Neuronal stem cell (in vitro differentiated cells): ENCODE measurements at regions not wholly inside any gene's neighbourhood (a gene's known extent, or its start where the extent isn't known, plus 50 kb on each side); places are given as distances from the start of the nearest gene placed in this dataset.

Experiments
- DNase-seq: peaks from one replicate; pipeline ENCODE4 v3.0.0-alpha.2; 2013; ENCODE audit warnings: low spot score
- H2AFZ ChIP-seq: one replicate; pipeline ENCODE4 v1.6.1; 2013; ENCODE audit warnings: mild to moderate bottlenecking, low read length, inconsistent platforms
- H2AK5ac ChIP-seq: 2 replicates; pipeline ENCODE4 v1.6.1; 2013; ENCODE audit warnings: low read depth, mild to moderate bottlenecking, inconsistent platforms, low read length, moderate library complexity, mixed read lengths
- H2BK120ac ChIP-seq: 2 replicates; pipeline ENCODE4 v1.6.1; 2013; ENCODE audit warnings: low read depth, mild to moderate bottlenecking, inconsistent platforms, low read length, moderate library complexity, mixed read lengths
- H2BK12ac ChIP-seq: one replicate; pipeline ENCODE4 v1.6.1; 2013; ENCODE audit warnings: low read length, inconsistent platforms
- H2BK15ac ChIP-seq: 2 replicates; pipeline ENCODE4 v1.6.1; 2013; ENCODE audit warnings: mild to moderate bottlenecking, low read length, inconsistent platforms, mixed read lengths
- H2BK5ac ChIP-seq: one replicate; pipeline ENCODE4 v1.6.1; 2013; ENCODE audit warnings: inconsistent platforms, mild to moderate bottlenecking, low read length, moderate library complexity
- H3K14ac ChIP-seq: one replicate; pipeline ENCODE4 v1.6.1; 2013; ENCODE audit warnings: low read length, inconsistent platforms
- H3K18ac ChIP-seq: 2 replicates; pipeline ENCODE4 v1.6.1; 2013; ENCODE audit warnings: low read length, inconsistent platforms
- H3K23ac ChIP-seq: 2 replicates; pipeline ENCODE4 v1.6.1; 2013; ENCODE audit warnings: low read depth, mild to moderate bottlenecking, mixed read lengths, low read length, inconsistent platforms; ENCODE audit not compliant: poor library complexity
- H3K27ac ChIP-seq: replicated peaks from 3 replicates; pipeline ENCODE4 v1.5.1; 2013; ENCODE audit warnings: low read length, inconsistent platforms
- H3K27me3 ChIP-seq, 3 experiments: 2 replicates each; pipeline ENCODE4 v1.6.1; 2013; ENCODE audit warnings: low read length in 3 of 3, mild to moderate bottlenecking in 2 of 3, inconsistent platforms in 1 of 3, low read depth in 1 of 3, mixed read lengths in 1 of 3, moderate library complexity in 1 of 3; ENCODE audit not compliant: control insufficient read depth in 3 of 3, insufficient read depth in 3 of 3
- H3K36me3 ChIP-seq, 2 donors: replicated peaks in 1 of 2; 2 replicates each; pipeline ENCODE4 v1.6.1; 2013; ENCODE audit warnings: low read length in 2 of 2; ENCODE audit not compliant: control insufficient read depth in 2 of 2, insufficient read depth in 2 of 2
- H3K4ac ChIP-seq: 2 replicates; pipeline ENCODE4 v1.6.1; 2013; ENCODE audit warnings: inconsistent platforms, mild to moderate bottlenecking, low read length, moderate library complexity
- H3K4me1 ChIP-seq, 2 donors: 1 replicate in 1 of 2; 2 replicates in 1 of 2; pipeline ENCODE4 v1.6.1; 2013; ENCODE audit warnings: low read length in 2 of 2, low read depth in 1 of 2; ENCODE audit not compliant: control insufficient read depth in 2 of 2, insufficient read depth in 1 of 2
- H3K4me2 ChIP-seq: one replicate; pipeline ENCODE4 v1.6.1; 2013; ENCODE audit warnings: mild to moderate bottlenecking, low read length, inconsistent platforms; ENCODE audit not compliant: insufficient read depth, poor library complexity, severe bottlenecking
- H3K4me3 ChIP-seq, 2 donors: 2 replicates each; pipeline ENCODE4 v1.5.1; 2013; ENCODE audit warnings: low read length in 2 of 2, mild to moderate bottlenecking in 2 of 2, inconsistent platforms in 1 of 2, moderate library complexity in 1 of 2
- H3K79me1 ChIP-seq: one replicate; pipeline ENCODE4 v1.6.1; 2013; ENCODE audit warnings: low read depth, mild to moderate bottlenecking, inconsistent platforms, low read length, moderate library complexity
- H3K9ac ChIP-seq: one replicate; pipeline ENCODE4 v1.6.1; 2013; ENCODE audit warnings: mild to moderate bottlenecking, low read depth, low read length, inconsistent platforms; ENCODE audit not compliant: poor library complexity
- H3K9me3 ChIP-seq, 2 donors: replicated peaks in 1 of 2; 2 replicates each; pipeline versions ENCODE3 to v1.6.1; 2013; ENCODE audit warnings: low read length in 2 of 2, mild to moderate bottlenecking in 2 of 2, inconsistent platforms in 1 of 2, low read depth in 1 of 2, mixed read lengths in 1 of 2, moderate library complexity in 1 of 2; ENCODE audit not compliant: control insufficient read depth in 2 of 2, insufficient read depth in 1 of 2
- H4K8ac ChIP-seq: one replicate; pipeline ENCODE4 v1.6.1; 2013; ENCODE audit warnings: low read depth, mild to moderate bottlenecking, inconsistent platforms, low read length, moderate library complexity
- H4K91ac ChIP-seq: one replicate; pipeline ENCODE4 v1.6.1; 2013; ENCODE audit warnings: low read length, low read depth, mild to moderate bottlenecking, inconsistent platforms; ENCODE audit not compliant: poor library complexity
- WGBS, 2 donors: extraction: QIAGEN DNeasy Blood & Tissue Kit; methylation state at CpG; one replicate each; pipeline ENCODE4 v1.1.7; 2013; ENCODE audit warnings: missing lambda C conversion rate in 2 of 2, mixed read lengths in 1 of 2; ENCODE audit not compliant: insufficient read length in 2 of 2, insufficient replicate concordance in 1 of 2; ENCODE audit errors: extremely low coverage in 2 of 2; 5-methylcytosine and 5-hydroxymethylcytosine counted together

DNA sequence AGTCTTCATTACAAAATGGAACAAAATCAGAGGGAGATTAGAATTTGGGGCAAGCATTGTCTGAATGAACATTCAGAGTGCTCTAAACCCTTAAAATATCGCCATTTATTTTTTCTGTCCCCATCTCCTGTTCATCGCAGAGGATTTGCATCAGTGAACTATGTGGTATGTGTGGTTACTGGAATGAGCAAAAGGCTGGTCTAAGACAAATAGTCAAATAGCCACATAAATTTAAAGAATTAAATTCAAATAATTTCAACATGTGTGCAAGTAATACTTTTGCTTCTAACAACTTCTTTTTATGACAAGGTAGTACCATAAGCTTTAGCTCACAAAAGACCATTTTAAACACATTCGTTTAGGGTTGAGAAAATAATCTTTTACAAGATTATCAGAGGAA, 82.6 kb upstream of the ST8SIA3 start:
- Histone ChIP-seq H3K4me1 (peaks cover 0 to 3% of the 10 kb centered on the region in 2 donors), H3K79me1 (no peaks in the 10 kb centered on the region), H3K36me3 (no peaks in the 10 kb centered on the region), H3K4ac (no peak overlapping the region), H3K27me3 (peaks cover 0 to 8% (median 0%) of the 10 kb centered on the region in 3 experiments), H2BK5ac (no peak overlapping the region), H3K9me3 (no peaks in the 10 kb centered on the region), H3K18ac (no peak overlapping the region), H4K8ac (no peak overlapping the region), H3K27ac (no peak overlapping the region), H3K9ac (no peak overlapping the region), H2BK120ac (no peak overlapping the region), H2BK12ac (no peak overlapping the region), H3K4me3 (no peak overlapping the region), H2BK15ac (no peak overlapping the region), H2AK5ac (no peak overlapping the region), H3K14ac (no peak overlapping the region), H2AFZ (no peak overlapping the region), H4K91ac (no peak overlapping the region), H3K4me2 (no peak overlapping the region), H3K23ac (no peak overlapping the region)
- DNase-seq, result no peak
- WGBS, 2 donors, result no CpG with 5 or more reads among the region's 3 CpGs

GRCh38 chr18:57270156-57270555, 82.2 kb upstream of the ST8SIA3 start:
- Histone ChIP-seq H3K18ac (no peak overlapping the region), H3K27me3 (peaks cover 0 to 8% (median 0%) of the 10 kb centered on the region in 3 experiments), H2BK15ac (no peak overlapping the region), H3K4ac (no peak overlapping the region), H2AK5ac (no peak overlapping the region), H3K36me3 (no peaks in the 10 kb centered on the region), H3K4me3 (no peak overlapping the region), H2BK5ac (no peak overlapping the region), H3K79me1 (no peaks in the 10 kb centered on the region), H3K4me1 (peaks cover 0 to 3% of the 10 kb centered on the region in 2 donors), H3K23ac (no peak overlapping the region), H4K91ac (no peak overlapping the region), H4K8ac (no peak overlapping the region), H2AFZ (no peak overlapping the region), H3K9ac (no peak overlapping the region), H2BK120ac (no peak overlapping the region), H3K27ac (no peak overlapping the region), H2BK12ac (no peak overlapping the region), H3K14ac (no peak overlapping the region), H3K9me3 (no peaks in the 10 kb centered on the region), H3K4me2 (no peak overlapping the region)
- WGBS, 2 donors, result no CpG with 5 or more reads among the region's 3 CpGs
- DNase-seq, result no peak

GRCh38 chr18:57273194-57273593, 79.2 kb upstream of the ST8SIA3 start:
- Histone ChIP-seq H3K14ac (no peak overlapping the region), H2BK12ac (no peak overlapping the region), H4K8ac (no peak overlapping the region), H3K9ac (peak overlapping the region; percentile 13), H3K4me1 (peaks cover 8 to 14% of the 10 kb centered on the region in 2 donors), H3K23ac (no peak overlapping the region), H3K9me3 (no peaks in the 10 kb centered on the region), H3K36me3 (no peaks in the 10 kb centered on the region), H3K27me3 (peaks cover 0 to 18% (median 0%) of the 10 kb centered on the region in 3 experiments), H2AK5ac (no peak overlapping the region), H4K91ac (no peak overlapping the region), H3K18ac (no peak overlapping the region), H3K27ac (no peak overlapping the region), H3K4ac (no peak overlapping the region), H3K79me1 (no peaks in the 10 kb centered on the region), H2BK5ac (no peak overlapping the region), H3K4me3 (no peak overlapping the region), H2BK120ac (no peak overlapping the region), H3K4me2 (no peak overlapping the region), H2AFZ (no peak overlapping the region), H2BK15ac (no peak overlapping the region)
- no peak for DNase-seq
- WGBS, 2 donors, result no CpG with 5 or more reads among the region's 3 CpGs

DNA sequence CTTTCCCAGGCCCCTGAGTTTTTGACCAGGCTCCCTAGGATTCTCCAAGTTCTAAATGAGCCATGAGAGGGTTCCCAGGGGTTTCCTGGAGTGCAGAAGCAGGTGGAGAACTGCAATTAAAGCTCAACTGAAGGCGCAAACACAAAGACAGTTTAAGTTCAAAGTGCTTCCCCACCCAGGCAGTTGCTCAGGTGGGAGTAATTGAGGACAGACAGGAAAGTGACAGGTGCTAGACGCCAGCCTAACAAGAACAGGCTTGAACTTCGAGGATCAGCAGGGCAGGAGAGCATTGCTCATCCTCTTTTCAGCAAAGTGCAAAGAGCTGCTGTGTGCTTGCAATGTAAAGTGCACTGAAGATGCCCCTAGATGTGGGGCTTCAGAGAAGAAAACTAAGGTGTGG, 77.2 kb upstream of the ST8SIA3 start:
- Histone ChIP-seq H3K4me1 (peaks cover 8 to 14% of the 10 kb centered on the region in 2 donors), H3K9ac (no peak overlapping the region), H2BK5ac (no peak overlapping the region), H3K27ac (no peak overlapping the region), H2BK12ac (no peak overlapping the region), H2BK120ac (no peak overlapping the region), H3K4me2 (no peak overlapping the region), H2AK5ac (no peak overlapping the region), H3K27me3 (peaks cover 0 to 23% (median 0%) of the 10 kb centered on the region in 3 experiments), H4K8ac (no peak overlapping the region), H3K36me3 (no peaks in the 10 kb centered on the region), H3K9me3 (no peaks in the 10 kb centered on the region), H4K91ac (no peak overlapping the region), H3K14ac (no peak overlapping the region), H3K4ac (no peak overlapping the region), H3K79me1 (no peaks in the 10 kb centered on the region), H3K23ac (no peak overlapping the region), H2BK15ac (no peak overlapping the region), H3K4me3 (no peak overlapping the region), H2AFZ (no peak overlapping the region), H3K18ac (no peak overlapping the region)
- no CpG with 5 or more reads among the region's 3 CpGs for WGBS, 2 donors
- DNase-seq, result no peak
